ENCODE measurements at regions not wholly inside any gene's neighbourhood (a gene's known extent, or its start where the extent isn't known, plus 50 kb on each side); places are given as distances from the start of the nearest gene placed in this dataset.

DNA sequence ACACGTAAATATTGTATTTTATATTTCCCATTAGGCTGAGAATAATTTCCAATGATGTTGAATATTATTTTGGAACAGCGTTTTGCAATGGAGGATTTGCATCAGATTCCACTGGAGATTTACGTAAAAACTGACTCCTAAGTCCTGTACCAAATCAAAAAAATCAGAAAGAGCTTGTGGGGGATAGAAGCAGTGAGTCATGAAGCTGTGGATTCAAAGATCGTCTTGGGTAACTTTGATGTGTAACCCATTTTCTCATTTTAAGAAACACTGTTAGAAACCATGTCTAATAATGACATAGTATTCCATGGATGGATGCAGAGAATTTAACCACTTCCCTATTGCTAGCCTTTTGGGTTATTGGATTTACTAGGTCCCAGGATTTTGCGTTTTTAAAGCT is 158.6 kb downstream of the INHBA start:
- DNase-seq = no peak
- in situ Hi-C loops (cut with MboI; ENCODE audit: low pct_ligation_motif_present in 1 of 4, low pct_unique_long_range_greater_than_20kb in 1 of 4, low sequenced_read_pairs in 3 of 4) = no loop called here

DNA sequence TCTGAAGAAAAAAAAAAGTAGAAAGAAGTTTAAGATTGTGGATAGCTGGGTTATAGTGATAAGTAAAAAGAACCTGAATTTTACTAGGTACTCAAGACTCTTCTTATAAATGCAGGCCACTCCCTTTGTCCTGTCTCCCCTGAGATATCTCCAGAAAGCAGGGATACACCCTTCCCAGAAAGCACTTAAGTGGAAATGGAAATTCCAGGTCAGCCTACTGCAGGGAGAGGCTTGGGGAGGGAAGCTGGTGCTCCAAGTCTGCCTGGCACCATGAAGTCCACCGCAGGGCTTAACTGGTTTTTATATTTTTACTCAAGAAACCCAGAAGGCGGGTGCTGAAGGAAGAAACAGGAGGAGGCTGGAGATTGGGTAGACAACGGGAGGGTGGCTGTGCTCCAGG is 162.3 kb downstream of the INHBA start:
- no peak overlapping the region for H3K4me3 ChIP-seq
- no peaks in the 10 kb centered on the region for H3K27me3 ChIP-seq
- no peak overlapping the region for H3K27ac ChIP-seq
- 83 to 100% methylated on average over 1 to 3 of the region's 3 CpGs for WGBS, 2 donors (ENCODE audit: low coverage in 1 of 2)
- no peaks in the 10 kb centered on the region for H3K9me3 ChIP-seq
- H3K4me1 ChIP-seq = no peaks in the 10 kb centered on the region
- in situ Hi-C loops (cut with MboI; ENCODE audit: low pct_ligation_motif_present in 1 of 4, low pct_unique_long_range_greater_than_20kb in 1 of 4, low sequenced_read_pairs in 3 of 4) = no loop called here
- DNase-seq = no peak
- H3K36me3 ChIP-seq = no peaks in the 10 kb centered on the region
- intact Hi-C loops (cut with DNase I; ENCODE audit: low total_unique reads) = no loop called here
- TF ChIP-seq EP300 (IDR thresholded peaks at IDR 0.05; ENCODE audit: low read depth) (no peak), POLR2AphosphoS5 (IDR thresholded peaks at IDR 0.05) (no peak)
- TF ChIP-seq, protein P1, sequence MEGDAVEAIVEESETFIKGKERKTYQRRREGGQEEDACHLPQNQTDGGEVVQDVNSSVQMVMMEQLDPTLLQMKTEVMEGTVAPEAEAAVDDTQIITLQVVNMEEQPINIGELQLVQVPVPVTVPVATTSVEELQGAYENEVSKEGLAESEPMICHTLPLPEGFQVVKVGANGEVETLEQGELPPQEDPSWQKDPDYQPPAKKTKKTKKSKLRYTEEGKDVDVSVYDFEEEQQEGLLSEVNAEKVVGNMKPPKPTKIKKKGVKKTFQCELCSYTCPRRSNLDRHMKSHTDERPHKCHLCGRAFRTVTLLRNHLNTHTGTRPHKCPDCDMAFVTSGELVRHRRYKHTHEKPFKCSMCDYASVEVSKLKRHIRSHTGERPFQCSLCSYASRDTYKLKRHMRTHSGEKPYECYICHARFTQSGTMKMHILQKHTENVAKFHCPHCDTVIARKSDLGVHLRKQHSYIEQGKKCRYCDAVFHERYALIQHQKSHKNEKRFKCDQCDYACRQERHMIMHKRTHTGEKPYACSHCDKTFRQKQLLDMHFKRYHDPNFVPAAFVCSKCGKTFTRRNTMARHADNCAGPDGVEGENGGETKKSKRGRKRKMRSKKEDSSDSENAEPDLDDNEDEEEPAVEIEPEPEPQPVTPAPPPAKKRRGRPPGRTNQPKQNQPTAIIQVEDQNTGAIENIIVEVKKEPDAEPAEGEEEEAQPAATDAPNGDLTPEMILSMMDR (IDR thresholded peaks at IDR 0.05) = no peak

More for the DNA sequence above, 158.6 kb downstream of the INHBA start:
- no peaks in the 10 kb centered on the region for H3K4me1 ChIP-seq
- intact Hi-C loops (cut with DNase I; ENCODE audit: low total_unique reads) = no loop called here
- 69 to 79% methylated on average over 5 of the region's 5 CpGs for WGBS, 2 donors (ENCODE audit: low coverage in 1 of 2)
- no peak overlapping the region for H3K4me3 ChIP-seq
- H3K27ac ChIP-seq = no peak overlapping the region
- no peaks in the 10 kb centered on the region for H3K9me3 ChIP-seq
- no peak for TF ChIP-seq POLR2A (IDR thresholded peaks at IDR 0.05)
- no peaks in the 10 kb centered on the region for H3K27me3 ChIP-seq
- H3K36me3 ChIP-seq = no peaks in the 10 kb centered on the region

DNA sequence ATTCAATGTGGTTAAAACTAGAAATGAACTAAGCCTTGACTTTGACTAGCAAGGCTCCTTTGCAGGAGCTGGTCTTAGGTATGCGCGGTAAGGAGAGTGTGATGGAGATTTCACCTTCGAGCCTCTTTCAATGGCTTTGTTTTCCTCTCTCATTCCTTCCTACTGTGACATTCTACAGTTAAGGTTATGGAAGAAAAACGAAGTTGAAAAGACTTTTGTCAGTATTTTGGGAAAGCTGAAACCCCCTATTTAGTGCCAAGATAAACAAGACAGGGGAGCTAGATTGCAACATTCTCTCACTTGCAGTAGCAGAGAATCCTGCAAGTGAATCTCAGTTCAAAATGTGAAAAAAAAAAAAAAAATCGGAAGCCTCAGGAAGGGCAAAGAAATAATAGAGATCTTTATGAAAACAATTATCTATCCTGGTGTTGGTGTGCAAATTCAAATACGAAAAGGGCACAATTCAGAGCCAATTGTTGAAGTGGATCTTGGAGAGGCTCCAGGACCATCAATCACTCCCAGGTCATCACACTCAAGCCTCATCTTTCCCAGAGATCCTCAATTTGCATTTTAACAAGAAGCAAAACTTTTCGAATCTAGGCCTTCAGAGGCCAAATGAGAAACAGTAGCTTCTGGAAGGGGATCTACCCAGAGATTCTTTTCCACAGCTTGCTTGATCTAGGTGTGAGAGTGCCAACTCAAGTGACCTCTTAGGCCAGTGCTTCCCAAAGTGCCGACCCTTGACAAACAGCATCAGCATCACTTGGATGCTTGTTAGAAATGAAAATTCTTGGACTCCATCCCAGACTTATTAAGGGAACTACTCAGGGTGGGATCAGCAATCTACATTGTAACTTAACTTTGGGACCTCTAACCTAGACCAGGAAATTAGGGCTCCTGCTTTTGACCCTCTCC is 163.8 kb downstream of the INHBA start:
- in situ Hi-C loops (cut with MboI; ENCODE audit: low pct_ligation_motif_present in 1 of 4, low pct_unique_long_range_greater_than_20kb in 1 of 4, low sequenced_read_pairs in 3 of 4) = no loop called here

DNA sequence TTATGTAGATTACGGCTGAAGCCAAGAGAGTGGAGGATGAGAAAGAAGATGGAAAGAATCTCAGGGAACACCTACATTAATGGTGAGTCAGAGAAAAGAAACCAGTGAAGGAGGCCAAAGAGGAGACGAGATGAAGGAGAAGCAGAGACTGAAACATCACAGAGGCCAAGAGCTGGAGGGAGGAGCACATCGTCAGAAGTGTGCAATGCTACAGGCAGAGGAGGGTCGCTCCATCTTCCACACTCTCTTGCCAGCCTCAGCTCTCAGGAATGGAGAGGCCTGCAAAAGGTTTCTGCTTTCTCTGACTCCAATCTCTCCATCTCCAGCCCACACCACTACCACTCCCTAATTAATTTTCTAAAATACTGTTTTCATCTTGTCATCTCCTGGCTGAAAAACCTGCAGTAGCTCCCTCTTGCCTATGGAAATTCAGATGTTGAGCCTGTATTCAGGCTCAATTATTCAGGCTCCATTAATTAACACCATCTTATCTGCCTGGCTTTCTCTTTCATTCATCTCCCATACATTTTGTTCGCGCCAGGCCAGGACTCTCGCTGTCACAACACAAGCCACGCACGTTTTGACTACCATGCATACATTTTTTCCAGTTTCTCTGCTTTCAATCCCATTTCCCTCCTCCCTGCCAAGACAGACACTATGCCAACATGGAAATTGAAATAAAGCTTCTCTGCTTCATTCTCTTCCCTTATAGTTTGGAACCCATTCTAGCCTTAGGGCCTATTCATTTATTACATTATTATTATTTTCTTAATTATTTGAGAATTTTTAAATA is 165.8 kb downstream of the INHBA start:
- TF ChIP-seq EP300 (IDR thresholded peaks at IDR 0.05; ENCODE audit: low read depth) (no peak), POLR2AphosphoS5 (IDR thresholded peaks at IDR 0.05) (no peak), POLR2A (IDR thresholded peaks at IDR 0.05) (no peak)
- TF ChIP-seq, protein P1 (IDR thresholded peaks at IDR 0.05) = no peak
- H3K36me3 ChIP-seq = no peaks in the 10 kb centered on the region
- 75 to 77% methylated on average over 8 to 9 of the region's 9 CpGs for WGBS, 2 donors (ENCODE audit: low coverage in 1 of 2)
- in situ Hi-C loops (cut with MboI; ENCODE audit: low pct_ligation_motif_present in 1 of 4, low pct_unique_long_range_greater_than_20kb in 1 of 4, low sequenced_read_pairs in 3 of 4) (no loop called here), intact Hi-C loops (cut with DNase I; ENCODE audit: low total_unique reads) (loop anchor here (5.0 kb wide), 1 partner anchor 1375 kb away; the partner anchor contains the start of gene C7orf25)
- H3K27me3 ChIP-seq = no peaks in the 10 kb centered on the region
- no peak overlapping the region for H3K4me3 ChIP-seq
- no peak for DNase-seq
- no peak overlapping the region for H3K27ac ChIP-seq
- H3K4me1 ChIP-seq = no peaks in the 10 kb centered on the region
- no peaks in the 10 kb centered on the region for H3K9me3 ChIP-seq

More for the DNA sequence above, 163.8 kb downstream of the INHBA start:
- TF ChIP-seq POLR2A (IDR thresholded peaks at IDR 0.05) (no peak), EP300 (IDR thresholded peaks at IDR 0.05; ENCODE audit: low read depth) (no peak)
- Histone ChIP-seq H3K4me1 (no peaks in the 10 kb centered on the region), H3K27ac (no peak overlapping the region), H3K36me3 (no peaks in the 10 kb centered on the region), H3K4me3 (no peak overlapping the region), H3K9me3 (no peaks in the 10 kb centered on the region), H3K27me3 (no peaks in the 10 kb centered on the region)
- intact Hi-C loops (cut with DNase I; ENCODE audit: low total_unique reads) = loop anchor here (5.0 kb wide), 1 partner anchor 1373 kb away; the partner anchor contains the start of gene C7orf25
- DNase-seq = no peak
- WGBS, 2 donors (ENCODE audit: low coverage in 1 of 2) = 63 to 66% methylated on average over 6 to 8 of the region's 8 CpGs
